PFSK-1 (cell line): ENCODE measurements at regions not wholly inside any gene's neighbourhood (a gene's known extent, or its start where the extent isn't known, plus 50 kb on each side); places are given as distances from the start of the nearest gene placed in this dataset.

Source experiments
- FOXP2 ChIP-seq: optimal IDR thresholded peaks from 2 replicates; pipeline ENCODE3; 2011; ENCODE audit warnings: borderline replicate concordance, control low read depth, inconsistent platforms; ENCODE audit not compliant: insufficient read depth; ENCODE audit errors: extremely low read length, extremely low read depth
- POLR2AphosphoS5 ChIP-seq: IDR thresholded peaks from 2 replicates; pipeline ENCODE4 v1.6.1; 2012; ENCODE audit warnings: low read depth, mild to moderate bottlenecking, control low read depth, low read length, moderate library complexity
- REST ChIP-seq, 2 experiments: IDR thresholded peaks; 2 replicates each; pipeline versions ENCODE4 v1.6.1 to v1.8.0; 2011 to 2012; ENCODE audit warnings: low read depth in 2 of 2, low read length in 2 of 2, control low read depth in 1 of 2, inconsistent platforms in 1 of 2, mild to moderate bottlenecking in 1 of 2, moderate library complexity in 1 of 2; ENCODE audit not compliant: insufficient read depth in 1 of 2
- TAF1 ChIP-seq: IDR thresholded peaks from 2 replicates; pipeline ENCODE4 v1.6.1; 2012; ENCODE audit warnings: low read length, control low read depth, borderline replicate concordance; ENCODE audit not compliant: insufficient read depth

- TF ChIP-seq POLR2AphosphoS5, result no peak
- TF ChIP-seq TAF1, result no peak
- TF ChIP-seq REST (IDR thresholded peaks at IDR 0.05; ENCODE audit: insufficient read depth in 1 of 2, low read depth in 2 of 2, low read length in 2 of 2), result no peak
- TF ChIP-seq FOXP2, result no peak
Measured at GRCh38 chr6:102402635-102403329, 1009.3 kb downstream of the GRIK2 start.
